Activated naive CD4-positive, alpha-beta T cell treated with Interleukin-2 at 50 U/mL for 16 hours (primary cell): ENCODE measurements at regions not wholly inside any gene's neighbourhood (a gene's known extent, or its start where the extent isn't known, plus 50 kb on each side); places are given as distances from the start of the nearest gene placed in this dataset.

Experiments
- DNase-seq: peaks from one replicate; pipeline ENCODE4 v3.0.0-alpha.2; 2020

DNA sequence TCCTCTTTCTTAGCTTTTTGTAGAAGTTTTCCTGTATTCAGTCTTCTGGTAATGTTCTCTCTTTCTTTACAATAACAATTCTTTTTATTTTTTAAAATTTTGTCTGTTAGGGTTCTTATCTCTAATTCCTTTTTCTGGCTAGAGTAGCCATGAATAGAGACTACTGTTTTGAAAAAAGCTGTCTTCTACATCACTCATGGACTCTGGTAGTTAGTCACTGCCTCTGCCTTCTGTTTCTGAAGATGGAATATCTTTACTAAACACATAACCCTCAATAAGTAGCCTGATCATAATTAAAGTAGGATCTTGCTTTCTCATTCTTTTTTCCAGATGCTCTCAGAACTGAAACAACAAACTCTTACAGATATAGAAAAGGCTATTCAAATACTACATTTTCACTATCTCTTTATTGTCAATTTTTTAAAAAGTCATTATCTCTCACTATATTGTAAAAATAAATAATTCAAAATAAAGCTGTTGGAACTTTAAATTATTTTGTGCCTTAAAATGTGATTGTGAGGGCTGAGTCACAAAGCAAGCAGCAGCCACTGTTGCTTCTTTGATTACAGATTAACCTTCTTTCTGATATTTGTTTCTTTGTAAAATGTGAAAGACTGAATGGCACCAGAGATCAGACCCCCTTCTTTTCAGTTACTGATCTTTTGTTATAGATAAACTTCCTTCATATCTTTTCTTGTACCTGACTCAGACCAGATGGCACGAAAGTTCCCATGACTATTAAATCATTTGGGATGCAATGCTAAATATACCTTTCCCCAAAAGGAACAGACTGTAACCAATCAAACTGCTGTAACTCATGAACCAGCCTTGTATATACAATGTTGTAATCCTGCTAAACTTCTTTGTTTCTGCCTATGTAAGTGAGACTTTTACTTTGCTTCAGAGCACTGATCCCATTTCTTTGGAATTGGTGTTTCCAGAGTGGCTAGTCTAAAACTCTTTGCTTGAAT, 1159.5 kb downstream of the IGSF11 start:
- DNase-seq: no peak

DNA sequence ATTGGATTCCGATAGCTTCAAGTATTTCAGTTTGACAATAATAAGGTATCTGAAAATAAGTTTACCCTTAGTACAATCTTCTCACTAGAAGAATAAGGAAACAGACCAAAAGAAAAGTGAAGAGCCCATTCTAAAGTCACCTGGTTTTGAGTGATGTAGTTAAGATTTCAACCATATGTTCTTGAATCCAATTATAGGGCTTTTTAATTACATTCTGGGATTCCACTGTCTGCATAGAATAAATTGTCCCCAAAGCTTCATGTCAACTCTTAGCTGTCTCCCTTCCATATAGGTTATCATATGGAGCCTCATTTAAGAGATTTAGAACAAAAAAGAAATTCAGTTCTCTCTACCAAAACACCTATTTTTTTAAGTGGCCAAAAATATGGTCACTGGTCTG, 1158.8 kb downstream of the IGSF11 start:
- DNase-seq: no peak

GRCh38 chr3:117880638-117881037, 1154.0 kb downstream of the IGSF11 start:
- no peak for DNase-seq

- DNase-seq: no peak
Measured at GRCh38 chr3:117881210-117881609, 1153.4 kb downstream of the IGSF11 start.

DNA sequence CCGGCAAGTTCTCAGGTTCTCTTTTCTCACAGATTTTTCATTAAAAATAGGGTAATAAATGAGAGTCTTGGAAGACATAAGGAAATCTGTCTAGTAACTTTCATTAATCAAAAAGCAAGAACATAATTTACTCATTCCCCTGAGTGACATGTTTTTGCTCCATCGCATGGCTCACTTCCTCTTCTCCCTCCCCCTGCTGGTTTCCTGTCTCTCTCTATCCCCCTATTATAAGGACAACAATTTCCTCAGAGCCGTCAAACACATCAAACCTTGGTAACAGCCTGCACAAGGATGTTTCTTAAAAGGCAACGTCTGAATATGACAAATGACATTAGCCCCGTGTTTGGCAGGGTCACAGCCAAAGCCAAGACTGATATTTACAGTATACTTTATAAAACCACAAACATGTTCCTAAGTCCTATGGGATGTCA, 1149.6 kb downstream of the IGSF11 start:
- DNase-seq: no peak

DNA sequence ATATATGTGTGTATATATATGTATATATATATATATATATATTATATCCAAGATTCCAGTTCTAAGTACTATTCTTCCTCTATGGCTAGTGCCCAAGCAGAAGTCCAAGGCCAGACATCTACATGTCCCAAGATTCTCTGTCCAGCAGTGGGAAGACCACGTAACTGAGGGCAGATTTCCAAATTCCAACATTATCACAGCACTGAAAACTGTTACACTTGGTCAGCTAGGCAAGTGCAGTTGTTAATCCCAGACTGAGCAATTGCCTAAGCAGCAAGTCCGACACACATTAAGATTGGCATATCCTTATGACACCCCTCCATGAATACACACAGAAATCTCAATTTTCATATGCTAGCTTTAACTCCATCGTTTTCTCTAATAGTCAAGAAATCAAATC, 1148.5 kb downstream of the IGSF11 start:
- no peak for DNase-seq

DNA sequence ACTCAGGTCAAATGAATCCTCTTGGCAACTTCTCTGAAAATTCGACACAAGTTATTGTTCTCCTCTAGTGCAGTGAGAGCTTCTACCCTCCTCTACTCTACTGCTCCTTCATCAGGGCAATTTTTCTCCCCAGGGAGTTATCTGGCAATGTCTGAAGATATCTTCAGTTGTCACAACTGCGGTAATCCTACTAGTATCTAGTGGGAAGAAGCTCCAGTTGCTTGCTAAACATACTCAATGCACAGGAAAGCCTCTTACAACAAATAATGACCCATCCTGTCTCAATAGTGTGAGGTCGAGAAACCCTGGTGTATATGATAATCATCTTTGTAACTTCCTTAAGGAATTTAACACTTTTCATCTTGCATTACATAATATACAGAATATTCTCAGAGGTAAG, 1147.6 kb downstream of the IGSF11 start:
- DNase-seq: no peak

DNA sequence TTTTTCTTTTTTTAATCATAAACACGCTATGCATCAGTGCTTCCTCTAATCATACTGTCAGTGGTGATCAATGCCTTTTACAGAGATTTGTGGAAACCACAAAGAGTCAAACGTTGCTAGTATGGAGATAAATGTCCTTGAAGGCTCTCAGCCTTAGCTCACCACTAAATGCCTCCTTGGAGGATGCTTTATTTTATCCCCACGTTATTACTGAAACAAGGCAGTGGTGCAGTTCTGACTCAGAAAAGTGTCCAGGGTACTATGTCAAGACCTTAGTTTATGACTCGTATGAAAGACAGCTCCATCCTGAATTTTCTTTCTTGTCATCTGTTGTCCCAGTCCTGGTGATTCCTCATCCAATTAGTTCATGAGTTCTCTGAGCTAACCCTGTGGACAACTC, 1146.7 kb downstream of the IGSF11 start:
- DNase-seq: no peak

GRCh38 chr3:117892431-117892841, 1142.2 kb downstream of the IGSF11 start:
- DNase-seq: no peak

- no peak for DNase-seq
Measured at GRCh38 chr3:117893001-117893400, 1141.6 kb downstream of the IGSF11 start.

- no peak for DNase-seq
Measured at GRCh38 chr3:117893638-117894037, 1141.0 kb downstream of the IGSF11 start.

DNA sequence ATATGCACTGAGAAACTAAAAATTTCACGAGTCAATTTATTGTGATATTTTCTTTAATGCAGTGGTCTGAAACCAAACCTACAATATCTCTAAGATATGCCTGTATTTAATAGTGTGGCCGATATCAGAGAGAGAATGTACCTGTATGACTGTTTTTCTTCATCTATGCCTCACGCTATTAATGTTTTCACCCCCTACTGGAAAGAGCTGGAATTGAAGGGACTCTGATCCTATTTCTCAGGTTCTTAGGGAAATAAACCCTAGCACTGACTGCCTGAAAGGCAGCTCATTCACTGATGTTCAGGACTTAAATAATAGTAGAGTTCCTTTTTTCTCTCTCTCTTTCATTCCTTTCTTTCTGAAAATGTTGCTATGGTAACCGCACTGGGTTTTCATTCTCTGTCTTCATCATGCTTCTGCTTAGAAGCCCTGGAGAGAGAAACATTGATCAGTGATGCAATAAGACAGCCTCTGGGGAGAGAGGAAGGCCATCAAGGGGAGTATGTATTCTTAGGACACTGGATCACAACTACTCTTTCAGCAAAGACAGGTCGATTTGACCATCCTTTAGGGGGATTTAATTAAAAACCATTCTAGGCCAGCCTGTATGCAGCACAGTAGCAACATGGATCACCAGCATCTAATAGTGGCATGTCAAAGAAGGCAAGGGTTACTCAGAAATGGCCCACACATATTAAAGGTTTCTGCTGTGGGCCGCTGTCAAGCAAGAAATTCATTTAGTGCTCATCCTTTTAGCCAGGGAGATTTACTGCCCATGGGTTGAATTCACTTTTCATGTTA, 1135.7 kb downstream of the IGSF11 start:
- DNase-seq: no peak

DNA sequence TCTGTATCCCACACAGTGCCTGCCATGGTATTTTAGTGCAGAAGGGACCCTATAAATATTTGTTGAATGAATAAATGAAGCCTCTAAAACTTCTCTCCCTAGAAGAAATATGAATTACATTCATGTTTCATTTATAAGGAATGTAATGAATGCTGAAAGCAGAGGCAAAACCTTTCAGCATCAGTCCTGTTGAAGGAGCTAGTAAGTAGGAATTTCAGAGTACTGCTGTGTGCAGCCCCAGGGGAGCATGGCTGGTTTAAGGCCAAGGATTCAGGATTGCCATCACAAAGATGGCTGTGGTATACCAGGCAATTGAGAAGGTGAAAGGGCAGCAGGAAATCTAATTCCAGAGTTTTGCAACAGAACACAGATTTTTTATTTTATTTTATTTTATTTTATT, 1131.4 kb downstream of the IGSF11 start:
- no peak for DNase-seq

- DNase-seq: peak; percentile 1
Measured at GRCh38 chr3:117910820-117911521, 1123.7 kb downstream of the IGSF11 start.

GRCh38 chr3:117912352-117912751, 1122.3 kb downstream of the IGSF11 start:
- DNase-seq: no peak

DNA sequence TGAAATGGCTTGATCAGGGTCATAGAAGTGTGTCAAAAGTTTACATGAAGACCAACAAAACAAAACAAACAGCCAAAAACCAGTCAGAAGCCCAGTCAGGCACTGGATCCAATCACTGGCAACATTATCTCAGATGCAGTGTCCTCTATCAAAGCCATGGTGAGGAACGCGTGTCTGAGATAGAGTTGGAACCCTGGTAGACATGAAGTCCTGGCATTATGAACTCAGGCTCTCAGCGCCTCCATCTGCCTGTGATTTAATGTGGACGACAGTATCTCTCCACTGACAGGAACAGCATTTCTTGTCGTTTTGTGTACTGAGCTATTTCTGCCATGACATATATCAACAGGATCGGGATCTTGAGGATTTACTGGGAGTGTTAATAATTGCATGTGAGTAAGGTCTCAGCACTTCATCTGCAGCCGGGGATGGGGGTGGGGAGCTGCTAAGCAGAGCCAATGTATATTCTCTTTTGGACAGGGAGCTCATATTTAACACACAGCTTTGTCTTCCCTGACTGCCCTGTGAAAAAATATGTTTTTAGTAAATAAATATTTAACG, 1120.0 kb downstream of the IGSF11 start:
- no peak for DNase-seq

DNA sequence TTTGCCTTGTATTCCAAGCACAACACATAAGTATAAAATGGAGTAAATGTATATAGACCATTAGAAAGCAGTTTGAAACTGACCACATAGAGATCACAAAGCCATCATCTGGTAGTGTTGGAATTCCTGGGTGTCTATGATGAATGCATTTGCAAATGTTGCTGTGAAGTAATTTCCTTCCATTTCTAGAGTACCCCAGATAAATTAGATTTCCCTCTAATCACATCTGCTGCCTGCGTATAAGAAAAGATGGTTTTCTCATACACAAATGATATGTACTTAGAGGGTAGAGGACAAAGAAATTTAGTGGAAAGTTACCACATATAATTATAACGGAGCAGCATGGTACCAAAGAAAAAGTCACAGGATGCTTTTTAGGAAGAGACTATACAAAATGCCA, 1117.8 kb downstream of the IGSF11 start:
- no peak for DNase-seq

DNA sequence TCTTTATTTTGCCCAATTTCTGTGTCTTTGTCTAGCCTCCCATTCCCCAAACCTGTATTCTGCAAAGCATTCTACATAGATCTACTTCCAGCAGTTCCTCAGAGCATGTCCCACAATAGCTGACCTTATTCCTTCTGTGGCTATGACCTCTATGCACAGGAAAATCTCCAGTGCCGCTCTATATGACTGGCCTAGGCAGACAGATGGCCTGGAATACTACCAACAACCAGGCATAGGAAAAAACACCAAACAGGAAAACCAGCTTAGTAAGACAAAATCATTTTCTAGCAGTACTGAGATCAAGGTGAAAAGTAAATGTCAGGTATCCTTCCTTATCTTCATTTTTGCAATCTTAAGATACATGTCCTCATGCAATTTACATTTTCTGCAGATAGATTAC, 1115.0 kb downstream of the IGSF11 start:
- DNase-seq: no peak

GRCh38 chr3:117920253-117920898, 1114.3 kb downstream of the IGSF11 start:
- no peak for DNase-seq

DNA sequence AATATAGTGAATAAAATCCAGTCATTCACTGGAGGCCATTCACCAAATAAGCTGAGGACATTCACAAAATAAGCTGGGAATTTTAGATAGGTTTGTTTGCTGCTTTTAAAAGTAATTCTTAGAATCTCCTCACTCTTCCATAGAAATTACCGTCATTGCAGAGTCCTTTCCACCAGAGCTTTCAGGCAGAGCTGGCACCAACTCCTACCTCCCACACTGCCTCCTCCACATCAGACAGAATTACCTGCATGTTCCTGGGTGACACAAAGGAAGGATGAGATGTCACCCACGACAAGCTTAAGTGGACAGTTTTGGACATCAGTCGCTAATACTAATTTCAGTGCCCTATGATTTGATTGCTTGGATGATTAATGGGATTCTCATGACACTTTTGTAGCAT, 1113.2 kb downstream of the IGSF11 start:
- no peak for DNase-seq

DNA sequence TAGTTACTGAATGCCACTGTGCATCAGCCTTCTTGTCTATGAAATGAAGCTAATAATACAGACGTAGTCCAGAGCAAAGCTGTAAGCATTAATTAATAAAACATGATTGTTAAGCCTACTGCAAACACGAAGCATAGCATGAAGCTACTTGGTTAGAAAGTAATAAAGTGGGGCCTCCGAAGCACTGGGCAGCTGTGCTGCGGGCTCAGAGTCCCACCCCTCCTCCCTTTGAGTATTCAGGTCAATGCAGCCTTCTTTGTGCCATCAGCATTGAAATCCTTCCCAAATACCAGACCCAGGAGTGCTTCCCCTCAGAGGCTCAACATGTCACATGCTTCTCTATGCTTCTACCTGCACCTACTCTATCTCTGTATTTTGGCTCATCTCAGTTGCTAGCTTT, 1112.6 kb downstream of the IGSF11 start:
- no peak for DNase-seq

- no peak for DNase-seq
Measured at GRCh38 chr3:117926819-117927218, 1107.8 kb downstream of the IGSF11 start.
